ENCODE measurements at regions not wholly inside any gene's neighbourhood (a gene's known extent, or its start where the extent isn't known, plus 50 kb on each side); places are given as distances from the start of the nearest gene placed in this dataset.
A peak's percentile ranks its signal among the peaks of the same experiment; 100 is the strongest.

GRCh38 chr12:73964641-73965040 is 573.0 kb upstream of the ATXN7L3B start:
- Histone ChIP-seq H3K9me2 (ENCODE audit: insufficient read depth, low read length) (no peaks in the 10 kb centered on the region), H3F3A (ENCODE audit: insufficient read depth, low read length, poor library complexity, severe bottlenecking) (no peaks in the 10 kb centered on the region), H3K4me3 (ENCODE audit: low read length) (no peak overlapping the region), H3K4me2 (ENCODE audit: low read length) (no peak overlapping the region), H3K27ac (ENCODE audit: low read length) (no peak overlapping the region), H3K36me3 (ENCODE audit: insufficient read depth, low read length) (no peaks in the 10 kb centered on the region), H3K27me3 (ENCODE audit: insufficient read depth, low read depth, low read length) (no peaks in the 10 kb centered on the region), H3K9ac (ENCODE audit: low read length) (no peak overlapping the region), H3K79me2 (replicated peaks; ENCODE audit: insufficient read depth, low read length) (no peaks in the 10 kb centered on the region), H2AFZ (ENCODE audit: low read depth, low read length) (no peak overlapping the region), H4K20me1 (ENCODE audit: insufficient read depth) (no peaks in the 10 kb centered on the region), H3K9me3 (ENCODE audit: low read length) (no peaks in the 10 kb centered on the region)
- no peak for TF ChIP-seq RAD21 (conservative IDR thresholded peaks at IDR 0.05)
- TF ChIP-seq MXI1 (conservative IDR thresholded peaks at IDR 0.05; ENCODE audit: poor library complexity, severe bottlenecking) = no peak
- no peak for TF ChIP-seq REST (IDR thresholded peaks at IDR 0.05; ENCODE audit: borderline replicate concordance)
- no peak for TF ChIP-seq EP300 (conservative IDR thresholded peaks at IDR 0.05; ENCODE audit: poor library complexity, severe bottlenecking)
- TF ChIP-seq, protein P1, sequence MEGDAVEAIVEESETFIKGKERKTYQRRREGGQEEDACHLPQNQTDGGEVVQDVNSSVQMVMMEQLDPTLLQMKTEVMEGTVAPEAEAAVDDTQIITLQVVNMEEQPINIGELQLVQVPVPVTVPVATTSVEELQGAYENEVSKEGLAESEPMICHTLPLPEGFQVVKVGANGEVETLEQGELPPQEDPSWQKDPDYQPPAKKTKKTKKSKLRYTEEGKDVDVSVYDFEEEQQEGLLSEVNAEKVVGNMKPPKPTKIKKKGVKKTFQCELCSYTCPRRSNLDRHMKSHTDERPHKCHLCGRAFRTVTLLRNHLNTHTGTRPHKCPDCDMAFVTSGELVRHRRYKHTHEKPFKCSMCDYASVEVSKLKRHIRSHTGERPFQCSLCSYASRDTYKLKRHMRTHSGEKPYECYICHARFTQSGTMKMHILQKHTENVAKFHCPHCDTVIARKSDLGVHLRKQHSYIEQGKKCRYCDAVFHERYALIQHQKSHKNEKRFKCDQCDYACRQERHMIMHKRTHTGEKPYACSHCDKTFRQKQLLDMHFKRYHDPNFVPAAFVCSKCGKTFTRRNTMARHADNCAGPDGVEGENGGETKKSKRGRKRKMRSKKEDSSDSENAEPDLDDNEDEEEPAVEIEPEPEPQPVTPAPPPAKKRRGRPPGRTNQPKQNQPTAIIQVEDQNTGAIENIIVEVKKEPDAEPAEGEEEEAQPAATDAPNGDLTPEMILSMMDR (IDR thresholded peaks at IDR 0.05; ENCODE audit: poor library complexity, severe bottlenecking) = no peak
- TF ChIP-seq POLR2AphosphoS5 (IDR thresholded peaks at IDR 0.05) = no peak

GRCh38 chr12:73973486-73973885 is 564.1 kb upstream of the ATXN7L3B start:
- no peak overlapping the region for H2AFZ ChIP-seq (ENCODE audit: low read depth, low read length)
- no peaks in the 10 kb centered on the region for H3K9me3 ChIP-seq (ENCODE audit: low read length)
- H3K4me2 ChIP-seq (ENCODE audit: low read length) = no peak overlapping the region
- H3K27ac ChIP-seq (ENCODE audit: low read length) = no peak overlapping the region
- no peaks in the 10 kb centered on the region for H3K36me3 ChIP-seq (ENCODE audit: insufficient read depth, low read length)
- no peaks in the 10 kb centered on the region for H3K79me2 ChIP-seq (replicated peaks; ENCODE audit: insufficient read depth, low read length)
- H3K4me3 ChIP-seq (ENCODE audit: low read length) = no peak overlapping the region
- H3K9me2 ChIP-seq (ENCODE audit: insufficient read depth, low read length) = no peaks in the 10 kb centered on the region
- H3K9ac ChIP-seq (ENCODE audit: low read length) = no peak overlapping the region
- TF ChIP-seq EZH2 (IDR thresholded peaks at IDR 0.05; ENCODE audit: borderline replicate concordance, insufficient read depth, low read length, poor library complexity, severe bottlenecking) = no peak
- peak; percentile 37 for TF ChIP-seq POLR2AphosphoS5 (IDR thresholded peaks at IDR 0.05)
- TF ChIP-seq RAD21 (conservative IDR thresholded peaks at IDR 0.05) = no peak
- no peaks in the 10 kb centered on the region for H3F3A ChIP-seq (ENCODE audit: insufficient read depth, low read length, poor library complexity, severe bottlenecking)
- H3K27me3 ChIP-seq (ENCODE audit: insufficient read depth, low read depth, low read length) = no peaks in the 10 kb centered on the region
- no peaks in the 10 kb centered on the region for H4K20me1 ChIP-seq (ENCODE audit: insufficient read depth)

DNA sequence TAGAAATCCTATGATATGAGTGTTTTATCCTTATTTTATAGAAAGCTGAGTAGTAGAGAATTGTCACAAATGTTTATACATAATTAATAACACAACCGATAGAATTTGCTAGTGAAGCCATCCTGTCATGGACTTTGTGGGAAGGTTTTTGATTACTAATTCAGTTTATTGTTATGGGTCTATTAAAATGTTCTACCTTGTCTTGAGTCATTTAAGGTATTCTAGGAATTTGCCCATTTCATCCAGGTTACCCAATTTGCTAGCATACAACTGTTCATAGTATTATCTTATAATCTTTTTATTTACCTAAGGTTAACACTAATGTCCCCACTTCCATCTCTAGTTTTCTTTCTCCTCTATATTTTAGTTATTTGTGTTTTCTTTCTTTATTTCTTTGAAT is 553.1 kb upstream of the ATXN7L3B start:
- H3F3A ChIP-seq (ENCODE audit: insufficient read depth, low read length, poor library complexity, severe bottlenecking) = no peaks in the 10 kb centered on the region
- no peaks in the 10 kb centered on the region for H4K20me1 ChIP-seq (ENCODE audit: insufficient read depth)
- H3K9ac ChIP-seq (ENCODE audit: low read length) = no peak overlapping the region
- H3K27me3 ChIP-seq (ENCODE audit: insufficient read depth, low read depth, low read length) = no peaks in the 10 kb centered on the region
- H3K36me3 ChIP-seq (ENCODE audit: insufficient read depth, low read length) = no peaks in the 10 kb centered on the region
- H3K27ac ChIP-seq (ENCODE audit: low read length) = no peak overlapping the region
- no peak overlapping the region for H3K4me3 ChIP-seq (ENCODE audit: low read length)
- H3K79me2 ChIP-seq (replicated peaks; ENCODE audit: insufficient read depth, low read length) = no peaks in the 10 kb centered on the region
- no peaks in the 10 kb centered on the region for H3K9me2 ChIP-seq (ENCODE audit: insufficient read depth, low read length)
- H3K4me2 ChIP-seq (ENCODE audit: low read length) = no peak overlapping the region
- H2AFZ ChIP-seq (ENCODE audit: low read depth, low read length) = no peak overlapping the region
- no peaks in the 10 kb centered on the region for H3K9me3 ChIP-seq (ENCODE audit: low read length)
- no peak for TF ChIP-seq MXI1 (conservative IDR thresholded peaks at IDR 0.05; ENCODE audit: poor library complexity, severe bottlenecking)
- TF ChIP-seq TAF1 (IDR thresholded peaks at IDR 0.05; ENCODE audit: low read depth) = no peak
- TF ChIP-seq REST (IDR thresholded peaks at IDR 0.05; ENCODE audit: borderline replicate concordance) = no peak
- no peak for TF ChIP-seq EZH2 (IDR thresholded peaks at IDR 0.05; ENCODE audit: borderline replicate concordance, insufficient read depth, low read length, poor library complexity, severe bottlenecking)
- TF ChIP-seq, protein P1 (IDR thresholded peaks at IDR 0.05; ENCODE audit: poor library complexity, severe bottlenecking) = no peak
- TF ChIP-seq RAD21 (conservative IDR thresholded peaks at IDR 0.05) = no peak
- no peak for TF ChIP-seq SMC3 (conservative IDR thresholded peaks at IDR 0.05; ENCODE audit: poor library complexity)
- no peak for TF ChIP-seq EP300 (conservative IDR thresholded peaks at IDR 0.05; ENCODE audit: poor library complexity, severe bottlenecking)
- no peak for TF ChIP-seq POLR2AphosphoS5 (IDR thresholded peaks at IDR 0.05)

Data from neural cell (in vitro differentiated cells).